ENCODE measurements at regions not wholly inside any gene's neighbourhood (a gene's known extent, or its start where the extent isn't known, plus 50 kb on each side); places are given as distances from the start of the nearest gene placed in this dataset.

- Histone ChIP-seq H3K4me1 (ENCODE audit: control insufficient read depth in 1 of 2, insufficient read depth in 2 of 2, low read length in 2 of 2) (no peaks in the 10 kb centered on the region), H3K4me2 (replicated peaks; ENCODE audit: extremely low read depth, low read length, poor library complexity, severe bottlenecking) (no peak overlapping the region), H3K36me3 (replicated peaks in 1 of 2; ENCODE audit: control insufficient read depth in 1 of 2, insufficient read depth in 2 of 2, low read length in 2 of 2) (no peaks in the 10 kb centered on the region), H3K9me3 (replicated peaks in 1 of 2; ENCODE audit: control insufficient read depth in 1 of 2, insufficient read depth in 1 of 2, low read length in 2 of 2) (no peaks in the 10 kb centered on the region), H3K27ac (ENCODE audit: low read depth in 1 of 2, low read length in 2 of 2) (no peak overlapping the region), H3K27me3 (ENCODE audit: control insufficient read depth in 2 of 2, insufficient read depth in 2 of 2, low read length in 2 of 2) (no peaks in the 10 kb centered on the region), H3K9ac (ENCODE audit: insufficient read depth, low read length, poor library complexity, severe bottlenecking) (no peak overlapping the region), H3K4me3 (replicated peaks in 1 of 3; ENCODE audit: low read depth in 2 of 3, low read length in 3 of 3) (no peak overlapping the region), H2AFZ (ENCODE audit: insufficient read depth, low read depth, low read length, poor library complexity, severe bottlenecking) (no peak overlapping the region), H4K20me1 (ENCODE audit: insufficient read depth, low read length) (no peaks in the 10 kb centered on the region), H3K79me2 (ENCODE audit: insufficient read depth, low read length) (no peaks in the 10 kb centered on the region)
- no peak overlapping the region for H3K27ac Mint-ChIP-seq
- H3K36me3 Mint-ChIP-seq, result no peaks in the 10 kb centered on the region
- H3K4me1 Mint-ChIP-seq, result no peaks in the 10 kb centered on the region
- no peak overlapping the region for H3K4me3 Mint-ChIP-seq
- H3K9me3 Mint-ChIP-seq, result peaks cover 0 to 7% (median 2%) of the 10 kb centered on the region in 7 donors
- intact Hi-C loops (cut with micrococcal nuclease), result no loop called here
- no peaks in the 10 kb centered on the region for H3K27me3 Mint-ChIP-seq (ENCODE audit: low read depth in 3 of 3)
- TF ChIP-seq, protein P1, sequence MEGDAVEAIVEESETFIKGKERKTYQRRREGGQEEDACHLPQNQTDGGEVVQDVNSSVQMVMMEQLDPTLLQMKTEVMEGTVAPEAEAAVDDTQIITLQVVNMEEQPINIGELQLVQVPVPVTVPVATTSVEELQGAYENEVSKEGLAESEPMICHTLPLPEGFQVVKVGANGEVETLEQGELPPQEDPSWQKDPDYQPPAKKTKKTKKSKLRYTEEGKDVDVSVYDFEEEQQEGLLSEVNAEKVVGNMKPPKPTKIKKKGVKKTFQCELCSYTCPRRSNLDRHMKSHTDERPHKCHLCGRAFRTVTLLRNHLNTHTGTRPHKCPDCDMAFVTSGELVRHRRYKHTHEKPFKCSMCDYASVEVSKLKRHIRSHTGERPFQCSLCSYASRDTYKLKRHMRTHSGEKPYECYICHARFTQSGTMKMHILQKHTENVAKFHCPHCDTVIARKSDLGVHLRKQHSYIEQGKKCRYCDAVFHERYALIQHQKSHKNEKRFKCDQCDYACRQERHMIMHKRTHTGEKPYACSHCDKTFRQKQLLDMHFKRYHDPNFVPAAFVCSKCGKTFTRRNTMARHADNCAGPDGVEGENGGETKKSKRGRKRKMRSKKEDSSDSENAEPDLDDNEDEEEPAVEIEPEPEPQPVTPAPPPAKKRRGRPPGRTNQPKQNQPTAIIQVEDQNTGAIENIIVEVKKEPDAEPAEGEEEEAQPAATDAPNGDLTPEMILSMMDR (IDR thresholded peaks at IDR 0.05), result no peak
- WGBS (ENCODE audit: insufficient coverage), result 100% methylated on average over 2 of the region's 5 CpGs
- no peak for DNase-seq
These were observed 606.3 kb upstream of the FZD8 start for GRCh38 chr10:36248304-36248981.

- Histone ChIP-seq H3K4me1 (ENCODE audit: control insufficient read depth in 1 of 2, insufficient read depth in 2 of 2, low read length in 2 of 2) (no peaks in the 10 kb centered on the region), H3K9me3 (replicated peaks in 1 of 2; ENCODE audit: control insufficient read depth in 1 of 2, insufficient read depth in 1 of 2, low read length in 2 of 2) (peaks cover 0 to 3% of the 10 kb centered on the region in 2 donors), H4K20me1 (ENCODE audit: insufficient read depth, low read length) (no peaks in the 10 kb centered on the region), H3K79me2 (ENCODE audit: insufficient read depth, low read length) (no peaks in the 10 kb centered on the region), H3K27me3 (ENCODE audit: control insufficient read depth in 2 of 2, insufficient read depth in 2 of 2, low read length in 2 of 2) (no peaks in the 10 kb centered on the region), H3K9ac (ENCODE audit: insufficient read depth, low read length, poor library complexity, severe bottlenecking) (no peak overlapping the region), H2AFZ (ENCODE audit: insufficient read depth, low read depth, low read length, poor library complexity, severe bottlenecking) (no peak overlapping the region), H3K4me2 (replicated peaks; ENCODE audit: extremely low read depth, low read length, poor library complexity, severe bottlenecking) (no peak overlapping the region), H3K27ac (ENCODE audit: low read depth in 1 of 2, low read length in 2 of 2) (no peak overlapping the region), H3K36me3 (replicated peaks in 1 of 2; ENCODE audit: control insufficient read depth in 1 of 2, insufficient read depth in 2 of 2, low read length in 2 of 2) (no peaks in the 10 kb centered on the region), H3K4me3 (replicated peaks in 1 of 3; ENCODE audit: low read depth in 2 of 3, low read length in 3 of 3) (no peak overlapping the region)
- Mint-ChIP-seq H3K27me3 (ENCODE audit: low read depth in 3 of 3) (no peaks in the 10 kb centered on the region), H3K4me1 (no peaks in the 10 kb centered on the region), H3K36me3 (no peaks in the 10 kb centered on the region), H3K27ac (no peak overlapping the region), H3K9me3 (peaks cover 0 to 9% (median 6%) of the 10 kb centered on the region in 7 donors), H3K4me3 (no peak overlapping the region)
- TF ChIP-seq, protein P1 (IDR thresholded peaks at IDR 0.05), result no peak
- intact Hi-C loops (cut with micrococcal nuclease), result no loop called here
- DNase-seq, result no peak
- WGBS (ENCODE audit: insufficient coverage), result 100% methylated on average over 1 of the region's 2 CpGs
These were observed 605.4 kb upstream of the FZD8 start for GRCh38 chr10:36247478-36247877.
